ENCODE measurements at regions not wholly inside any gene's neighbourhood (a gene's known extent, or its start where the extent isn't known, plus 50 kb on each side); places are given as distances from the start of the nearest gene placed in this dataset.

DNA sequence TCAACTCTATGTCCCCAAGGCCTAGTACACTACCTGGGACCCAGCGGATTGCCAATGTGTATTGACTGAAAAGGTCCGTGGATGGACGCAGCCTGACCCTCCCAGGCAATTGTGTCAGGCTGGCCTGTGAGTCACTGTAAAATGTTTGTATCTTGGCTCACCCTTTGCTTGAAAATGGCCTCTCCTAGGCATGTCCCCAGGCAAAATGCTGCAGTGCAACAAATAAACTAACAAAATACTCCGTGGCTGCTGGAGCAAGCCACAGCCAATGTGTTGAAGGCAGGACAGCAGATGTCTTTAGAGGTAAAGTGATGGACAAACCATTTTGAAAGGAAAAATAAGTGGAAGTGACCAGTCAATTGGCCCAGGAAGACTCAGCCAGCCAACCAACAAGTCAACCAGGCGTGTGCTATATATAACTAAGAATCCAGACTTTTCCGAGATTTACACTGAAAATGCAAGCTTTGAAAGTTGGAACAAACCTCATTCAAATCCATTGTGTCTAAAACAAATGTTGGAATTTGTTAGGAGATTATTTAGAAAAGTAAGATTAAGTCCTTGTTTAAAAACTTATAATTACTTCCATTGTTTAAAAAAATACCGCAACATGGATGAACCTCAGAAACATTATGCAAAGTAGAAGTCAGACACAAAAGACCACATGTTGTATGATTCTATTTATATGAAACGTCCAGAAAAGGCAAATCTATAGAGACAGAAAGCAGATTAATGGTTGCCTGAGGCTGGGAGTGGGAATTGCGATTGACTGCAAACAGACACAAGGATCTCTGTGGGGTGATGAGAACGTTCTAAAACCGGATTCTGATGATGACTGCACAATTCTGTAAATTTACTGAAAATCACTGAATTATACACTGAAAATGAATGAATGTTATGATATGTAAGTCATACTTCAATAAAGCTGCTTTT lies 191.2 kb downstream of the TLE3 start:
- Histone ChIP-seq H3K27me3 (ENCODE audit: insufficient read depth, low read length) (peaks cover 2% of the 10 kb centered on the region; the same call in 1 of the 2 replicates), H3K9me3 (ENCODE audit: insufficient read depth, low read depth, low read length) (no peaks in the 10 kb centered on the region), H3K4me1 (ENCODE audit: insufficient read depth, low read length) (peaks cover 19% of the 10 kb centered on the region), H3K9ac (ENCODE audit: low read depth, low read length) (no peak overlapping the region), H3K36me3 (ENCODE audit: insufficient read depth, low read length) (no peaks in the 10 kb centered on the region), H3K4me3 (ENCODE audit: low read length) (no peak overlapping the region), H3K27ac (ENCODE audit: low read depth, low read length) (no peak overlapping the region)
- WGBS = 89% methylated on average over 11 of the region's 11 CpGs

DNA sequence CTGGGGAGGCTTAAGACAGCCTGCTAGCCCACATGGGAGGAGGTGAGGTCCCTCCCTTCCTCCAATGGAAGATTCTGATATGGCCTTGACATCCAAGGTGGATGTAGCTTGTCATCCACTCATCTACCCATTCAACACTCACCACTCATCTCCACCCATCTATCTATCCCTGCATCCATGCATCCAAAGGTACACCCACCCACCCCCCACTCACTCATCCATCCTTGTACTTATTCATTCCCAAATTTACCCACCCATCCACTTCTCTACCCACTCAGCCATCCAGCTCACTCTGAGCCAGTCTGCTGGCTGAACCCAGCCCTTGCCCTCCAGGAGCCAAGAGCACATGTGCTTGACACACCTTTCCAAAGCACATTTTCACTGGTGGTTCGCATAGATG lies 189.7 kb downstream of the TLE3 start:
- H3K9me3 ChIP-seq (ENCODE audit: insufficient read depth, low read depth, low read length) = no peaks in the 10 kb centered on the region
- H3K9ac ChIP-seq (ENCODE audit: low read depth, low read length) = no peak overlapping the region
- no peak overlapping the region for H3K4me3 ChIP-seq (ENCODE audit: low read length)
- H3K27ac ChIP-seq (ENCODE audit: low read depth, low read length) = no peak overlapping the region
- H3K4me1 ChIP-seq (ENCODE audit: insufficient read depth, low read length) = peaks cover 21% of the 10 kb centered on the region
- H3K27me3 ChIP-seq (ENCODE audit: insufficient read depth, low read length) = peaks cover 18% of the 10 kb centered on the region
- WGBS = 97% methylated on average over 1 of the region's 1 CpG
- H3K36me3 ChIP-seq (ENCODE audit: insufficient read depth, low read length) = no peaks in the 10 kb centered on the region

DNA sequence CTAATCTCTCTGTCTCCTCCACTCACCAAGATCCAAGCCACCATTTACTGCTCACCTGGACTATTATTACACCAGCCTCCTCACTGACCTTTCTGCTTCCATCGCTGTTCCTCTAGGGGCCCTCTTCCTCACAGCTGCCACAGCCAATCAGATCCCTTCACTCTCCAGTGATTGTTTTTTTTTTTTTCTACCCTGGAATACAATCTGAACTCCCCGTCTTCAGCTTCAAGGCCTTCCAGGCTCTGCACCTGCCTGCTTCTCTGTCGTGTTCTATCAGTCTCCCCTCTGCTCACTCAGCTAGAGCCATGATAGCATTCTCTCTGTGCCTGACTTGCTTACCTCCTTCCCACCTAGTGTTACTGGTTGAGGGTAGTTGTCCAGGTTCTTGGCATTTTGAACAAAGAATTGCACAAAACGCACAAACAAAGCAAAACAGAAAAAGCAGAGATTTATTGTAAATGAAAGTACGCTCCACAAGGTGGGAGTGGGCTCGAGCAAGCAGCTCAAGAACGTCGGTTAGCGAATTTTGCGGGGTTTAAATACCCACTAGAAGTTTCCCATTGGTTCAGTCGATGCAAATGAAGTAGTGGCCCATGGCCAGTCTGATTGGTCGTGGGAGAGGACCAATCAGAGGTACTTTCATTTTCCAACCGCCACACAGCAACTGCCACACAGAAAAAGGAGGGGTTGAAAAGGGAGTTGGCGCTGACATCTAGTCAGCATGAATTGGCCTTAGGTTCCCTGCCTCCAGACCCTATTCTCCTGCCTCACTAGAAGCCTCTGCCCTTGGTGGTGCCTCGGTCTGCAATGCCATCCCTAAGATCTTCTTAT lies 188.9 kb downstream of the TLE3 start:
- H3K9me3 ChIP-seq (ENCODE audit: insufficient read depth, low read depth, low read length) = no peaks in the 10 kb centered on the region
- H3K27ac ChIP-seq (ENCODE audit: low read depth, low read length) = no peak overlapping the region
- no peak overlapping the region for H3K9ac ChIP-seq (ENCODE audit: low read depth, low read length)
- H3K4me3 ChIP-seq (ENCODE audit: low read length) = no peak overlapping the region
- 91% methylated on average over 15 of the region's 15 CpGs for WGBS
- no peaks in the 10 kb centered on the region for H3K36me3 ChIP-seq (ENCODE audit: insufficient read depth, low read length)
- peaks cover 27% of the 10 kb centered on the region for H3K4me1 ChIP-seq (ENCODE audit: insufficient read depth, low read length)
- H3K27me3 ChIP-seq (ENCODE audit: insufficient read depth, low read length) = peaks cover 22% of the 10 kb centered on the region

DNA sequence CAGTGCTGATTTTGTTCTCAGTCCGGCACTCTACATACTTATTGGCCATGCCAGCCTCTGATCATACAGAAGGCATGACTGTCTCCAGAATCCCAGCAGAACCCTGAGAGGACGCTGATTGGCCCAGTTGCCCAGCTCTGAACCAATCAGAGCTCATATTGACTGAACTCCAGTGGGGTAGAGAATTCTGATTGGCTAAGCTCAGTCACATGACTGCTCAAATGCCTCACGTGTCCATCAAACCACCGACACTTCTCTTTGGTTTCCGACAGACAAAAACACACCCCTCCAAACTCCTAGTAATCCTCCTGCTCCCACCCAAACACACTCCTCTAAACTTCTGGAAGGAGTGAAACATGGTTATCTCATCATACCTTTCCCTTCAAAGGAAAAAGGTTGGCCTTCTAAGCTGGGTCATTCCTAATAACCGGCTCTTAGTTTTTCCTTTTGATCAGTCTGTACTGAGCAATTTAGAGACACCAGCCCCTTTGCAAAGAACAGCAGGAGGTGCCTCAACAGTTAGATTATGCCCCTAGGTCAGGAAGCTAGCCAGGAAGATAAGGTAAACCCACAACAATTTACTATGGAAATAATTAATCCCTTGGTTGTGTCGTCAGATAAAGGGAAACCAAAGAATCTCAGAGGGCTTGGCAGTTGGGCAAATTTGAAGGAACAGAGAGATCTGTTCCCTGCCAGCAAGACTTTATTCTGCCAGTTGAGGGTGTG lies 187.8 kb downstream of the TLE3 start:
- no peaks in the 10 kb centered on the region for H3K9me3 ChIP-seq (ENCODE audit: insufficient read depth, low read depth, low read length)
- no peak overlapping the region for H3K4me3 ChIP-seq (ENCODE audit: low read length)
- peak overlapping the region; percentile 56; the same call in 1 of the 2 replicates for H3K27ac ChIP-seq (ENCODE audit: low read depth, low read length)
- H3K9ac ChIP-seq (ENCODE audit: low read depth, low read length) = no peak overlapping the region
- WGBS = 72% methylated on average over 7 of the region's 7 CpGs
- H3K27me3 ChIP-seq (ENCODE audit: insufficient read depth, low read length) = peaks cover 27% of the 10 kb centered on the region
- H3K4me1 ChIP-seq (ENCODE audit: insufficient read depth, low read length) = peaks cover 35% of the 10 kb centered on the region
- H3K36me3 ChIP-seq (ENCODE audit: insufficient read depth, low read length) = no peaks in the 10 kb centered on the region

DNA sequence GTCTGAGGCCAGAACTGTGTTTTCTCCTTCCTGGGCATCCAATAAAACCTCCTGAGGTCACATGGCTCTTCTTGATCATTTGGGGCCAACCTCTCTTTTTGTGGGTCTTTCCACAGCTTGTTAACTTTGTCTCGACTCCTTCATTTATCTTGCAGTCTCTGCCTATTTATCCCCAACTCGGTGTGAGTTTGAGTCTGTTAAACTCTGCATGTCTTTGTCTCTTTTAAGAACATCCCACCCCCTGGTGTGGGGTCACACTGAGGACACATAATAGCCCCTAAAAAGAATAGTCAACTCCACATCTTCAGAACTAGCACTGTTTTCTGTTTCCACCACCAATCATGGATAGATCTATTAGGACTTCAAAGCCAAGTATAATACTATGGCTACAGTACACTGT lies 187.2 kb downstream of the TLE3 start:
- peaks cover 35% of the 10 kb centered on the region for H3K4me1 ChIP-seq (ENCODE audit: insufficient read depth, low read length)

DNA sequence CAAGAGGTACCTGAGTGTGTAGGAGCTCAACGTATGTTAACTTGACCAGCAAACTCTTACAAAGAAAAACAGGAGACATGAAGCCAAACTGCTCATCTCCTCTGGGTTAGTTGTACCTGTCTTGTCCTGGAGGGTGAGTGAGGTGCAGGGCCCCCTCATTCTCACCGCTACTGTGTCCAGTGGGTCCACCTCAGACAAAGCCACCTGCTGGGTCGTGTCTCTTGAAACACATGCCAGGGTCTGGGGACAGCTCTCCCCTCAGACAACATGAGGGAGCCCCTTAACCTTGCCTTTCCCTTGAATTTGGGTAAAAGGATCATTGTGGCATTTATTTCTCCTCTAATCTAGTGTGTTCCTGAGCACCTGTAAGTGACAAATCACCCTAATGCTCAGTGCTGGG lies 185.6 kb downstream of the TLE3 start:
- no peaks in the 10 kb centered on the region for H3K9me3 ChIP-seq (ENCODE audit: insufficient read depth, low read depth, low read length)
- H3K27me3 ChIP-seq (ENCODE audit: insufficient read depth, low read length) = peaks cover 27% of the 10 kb centered on the region
- no peak overlapping the region for H3K4me3 ChIP-seq (ENCODE audit: low read length)
- H3K9ac ChIP-seq (ENCODE audit: low read depth, low read length) = no peak overlapping the region
- H3K4me1 ChIP-seq (ENCODE audit: insufficient read depth, low read length) = peaks cover 35% of the 10 kb centered on the region
- H3K36me3 ChIP-seq (ENCODE audit: insufficient read depth, low read length) = no peaks in the 10 kb centered on the region
- H3K27ac ChIP-seq (ENCODE audit: low read depth, low read length) = no peak overlapping the region
- WGBS = 87% methylated on average over 3 of the region's 3 CpGs

More for the DNA sequence above, 187.2 kb downstream of the TLE3 start:
- no peaks in the 10 kb centered on the region for H3K36me3 ChIP-seq (ENCODE audit: insufficient read depth, low read length)
- 28% methylated on average over 2 of the region's 2 CpGs for WGBS
- H3K9me3 ChIP-seq (ENCODE audit: insufficient read depth, low read depth, low read length) = no peaks in the 10 kb centered on the region
- peak overlapping the region; percentile 56; the same call in 1 of the 2 replicates for H3K27ac ChIP-seq (ENCODE audit: low read depth, low read length)
- H3K9ac ChIP-seq (ENCODE audit: low read depth, low read length) = no peak overlapping the region
- no peak overlapping the region for H3K4me3 ChIP-seq (ENCODE audit: low read length)
- H3K27me3 ChIP-seq (ENCODE audit: insufficient read depth, low read length) = peaks cover 27% of the 10 kb centered on the region

DNA sequence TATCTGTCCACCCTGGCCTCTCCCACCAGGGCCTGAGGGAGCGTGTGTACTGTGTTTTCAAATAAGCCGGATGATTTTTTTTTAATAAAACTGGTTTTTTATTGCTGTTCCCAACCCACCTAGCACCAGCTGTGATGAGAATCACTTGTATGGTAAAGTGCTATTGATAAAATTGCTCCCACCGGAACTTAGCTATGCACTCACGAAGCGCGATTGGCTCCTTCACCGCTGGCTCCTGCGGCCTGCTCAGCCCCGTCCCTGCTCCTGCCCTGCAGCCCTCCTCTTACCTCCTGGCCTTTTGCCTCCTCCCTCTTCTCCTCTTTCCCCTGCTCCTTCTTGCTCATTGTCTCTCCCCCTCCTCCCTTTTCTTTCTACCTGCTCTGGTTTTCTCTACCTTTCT lies 183.7 kb downstream of the TLE3 start:
- Histone ChIP-seq H3K27me3 (ENCODE audit: insufficient read depth, low read length) (peaks cover 27% of the 10 kb centered on the region), H3K27ac (ENCODE audit: low read depth, low read length) (no peak overlapping the region), H3K9ac (ENCODE audit: low read depth, low read length) (no peak overlapping the region), H3K4me1 (ENCODE audit: insufficient read depth, low read length) (peaks cover 32% of the 10 kb centered on the region), H3K36me3 (ENCODE audit: insufficient read depth, low read length) (no peaks in the 10 kb centered on the region), H3K9me3 (ENCODE audit: insufficient read depth, low read depth, low read length) (no peaks in the 10 kb centered on the region), H3K4me3 (ENCODE audit: low read length) (no peak overlapping the region)
- 77% methylated on average over 9 of the region's 9 CpGs for WGBS

DNA sequence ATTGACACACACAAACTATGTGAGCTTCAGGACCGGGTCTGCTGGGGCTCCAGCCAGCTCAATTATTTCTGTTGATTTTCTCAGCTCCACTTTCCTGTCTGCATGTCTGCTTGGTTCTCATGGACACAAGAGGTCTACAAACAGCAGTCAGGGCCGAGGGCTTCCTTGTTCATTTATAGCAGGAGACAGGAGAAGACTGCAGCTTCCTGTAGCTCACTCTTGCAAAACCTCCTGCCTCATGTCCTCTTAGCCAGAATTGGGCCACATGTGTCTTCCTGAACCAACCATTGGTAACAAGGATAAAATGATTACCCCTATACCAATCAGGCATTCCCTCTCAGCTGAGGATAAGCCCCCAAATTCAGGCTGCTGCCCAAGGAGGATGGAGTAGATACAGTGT lies 182.8 kb downstream of the TLE3 start:
- H3K36me3 ChIP-seq (ENCODE audit: insufficient read depth, low read length) = no peaks in the 10 kb centered on the region
- H3K9ac ChIP-seq (ENCODE audit: low read depth, low read length) = no peak overlapping the region
- H3K27ac ChIP-seq (ENCODE audit: low read depth, low read length) = no peak overlapping the region
- peaks cover 27% of the 10 kb centered on the region for H3K27me3 ChIP-seq (ENCODE audit: insufficient read depth, low read length)
- H3K9me3 ChIP-seq (ENCODE audit: insufficient read depth, low read depth, low read length) = no peaks in the 10 kb centered on the region
- H3K4me3 ChIP-seq (ENCODE audit: low read length) = no peak overlapping the region
- 91% methylated on average over 2 of the region's 2 CpGs for WGBS
- H3K4me1 ChIP-seq (ENCODE audit: insufficient read depth, low read length) = peaks cover 38% of the 10 kb centered on the region

DNA sequence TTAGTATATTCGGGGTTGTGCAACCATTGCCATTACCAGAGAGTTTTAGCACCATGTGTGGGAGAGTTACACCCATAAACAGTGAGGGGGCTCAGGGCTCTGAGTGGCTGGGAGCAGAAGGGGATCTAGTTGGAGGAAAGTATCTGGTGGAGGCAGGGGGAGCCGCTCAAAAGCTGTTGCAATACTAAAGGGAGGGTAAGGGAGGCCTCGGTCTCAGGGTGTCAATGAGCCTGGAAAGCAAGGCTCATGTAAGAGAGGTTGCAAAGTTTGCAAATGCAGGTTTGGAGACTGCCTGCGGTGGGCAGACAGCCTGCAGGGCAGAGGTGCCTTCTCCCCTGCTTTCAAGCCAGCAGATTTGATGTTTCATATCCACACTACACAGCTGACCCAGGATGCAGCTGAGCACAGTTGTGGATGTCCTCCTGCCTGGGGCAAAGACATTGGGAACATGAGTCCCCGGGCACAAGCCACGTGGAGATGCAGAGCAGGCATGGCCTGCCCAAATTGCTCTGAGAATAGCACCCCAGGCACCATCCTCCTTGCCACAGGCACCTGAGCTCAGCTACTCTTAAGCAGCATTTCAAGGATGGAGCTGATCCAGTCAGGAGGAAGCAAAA lies 181.4 kb downstream of the TLE3 start:
- Histone ChIP-seq H3K36me3 (ENCODE audit: insufficient read depth, low read length) (no peaks in the 10 kb centered on the region), H3K9ac (ENCODE audit: low read depth, low read length) (no peak overlapping the region)

DNA sequence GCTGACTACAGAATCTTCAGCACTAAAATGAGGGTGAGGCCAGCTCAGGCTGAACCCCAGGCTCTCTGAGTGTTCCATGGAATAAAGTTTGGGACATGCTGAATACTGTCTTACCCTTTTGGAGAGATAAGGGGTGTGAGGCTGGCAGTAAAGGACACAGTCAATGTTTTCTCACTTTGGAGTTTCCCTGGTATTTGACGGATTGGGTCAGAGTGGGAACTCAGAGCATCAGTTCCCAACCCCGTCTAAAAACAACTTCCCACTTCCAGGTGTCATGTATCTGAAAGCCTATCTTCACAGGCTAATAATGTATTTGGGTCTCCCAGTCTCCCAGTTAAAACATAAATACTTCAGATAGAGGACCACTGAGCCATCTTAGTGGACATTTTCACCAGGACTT lies 180.7 kb downstream of the TLE3 start:
- Histone ChIP-seq H3K9me3 (ENCODE audit: insufficient read depth, low read depth, low read length) (no peaks in the 10 kb centered on the region), H3K27me3 (ENCODE audit: insufficient read depth, low read length) (peaks cover 19% of the 10 kb centered on the region), H3K4me3 (ENCODE audit: low read length) (no peak overlapping the region), H3K36me3 (ENCODE audit: insufficient read depth, low read length) (no peaks in the 10 kb centered on the region), H3K27ac (ENCODE audit: low read depth, low read length) (no peak overlapping the region), H3K4me1 (ENCODE audit: insufficient read depth, low read length) (peaks cover 27% of the 10 kb centered on the region), H3K9ac (ENCODE audit: low read depth, low read length) (no peak overlapping the region)
- 93% methylated on average over 2 of the region's 2 CpGs for WGBS

More for the DNA sequence above, 181.4 kb downstream of the TLE3 start:
- Histone ChIP-seq H3K4me1 (ENCODE audit: insufficient read depth, low read length) (peaks cover 30% of the 10 kb centered on the region), H3K27me3 (ENCODE audit: insufficient read depth, low read length) (peaks cover 27% of the 10 kb centered on the region), H3K4me3 (ENCODE audit: low read length) (no peak overlapping the region), H3K27ac (ENCODE audit: low read depth, low read length) (no peak overlapping the region), H3K9me3 (ENCODE audit: insufficient read depth, low read depth, low read length) (no peaks in the 10 kb centered on the region)
- WGBS = 73% methylated on average over 6 of the region's 6 CpGs
